ENCODE measurements at regions not wholly inside any gene's neighbourhood (a gene's known extent, or its start where the extent isn't known, plus 50 kb on each side); places are given as distances from the start of the nearest gene placed in this dataset.

- Histone ChIP-seq H3K4me3 (no peak overlapping the region), H3K27ac (no peak overlapping the region), H3K9me3 (no peaks in the 10 kb centered on the region), H3K4me1 (ENCODE audit: insufficient read depth) (no peaks in the 10 kb centered on the region), H3K36me3 (no peaks in the 10 kb centered on the region), H3K27me3 (no peaks in the 10 kb centered on the region)
- WGBS, 3 donors: 74 to 86% (median 79%) methylated on average over 2 of the region's 2 CpGs
- intact Hi-C loops (cut with DNase I): loop anchor here in 1 of 4 donors (10.0 kb wide), 1 partner anchor 573 kb away; the partner anchor contains the start of gene CCDC85A
- DNase-seq: no peak
- TF ChIP-seq, protein P1, sequence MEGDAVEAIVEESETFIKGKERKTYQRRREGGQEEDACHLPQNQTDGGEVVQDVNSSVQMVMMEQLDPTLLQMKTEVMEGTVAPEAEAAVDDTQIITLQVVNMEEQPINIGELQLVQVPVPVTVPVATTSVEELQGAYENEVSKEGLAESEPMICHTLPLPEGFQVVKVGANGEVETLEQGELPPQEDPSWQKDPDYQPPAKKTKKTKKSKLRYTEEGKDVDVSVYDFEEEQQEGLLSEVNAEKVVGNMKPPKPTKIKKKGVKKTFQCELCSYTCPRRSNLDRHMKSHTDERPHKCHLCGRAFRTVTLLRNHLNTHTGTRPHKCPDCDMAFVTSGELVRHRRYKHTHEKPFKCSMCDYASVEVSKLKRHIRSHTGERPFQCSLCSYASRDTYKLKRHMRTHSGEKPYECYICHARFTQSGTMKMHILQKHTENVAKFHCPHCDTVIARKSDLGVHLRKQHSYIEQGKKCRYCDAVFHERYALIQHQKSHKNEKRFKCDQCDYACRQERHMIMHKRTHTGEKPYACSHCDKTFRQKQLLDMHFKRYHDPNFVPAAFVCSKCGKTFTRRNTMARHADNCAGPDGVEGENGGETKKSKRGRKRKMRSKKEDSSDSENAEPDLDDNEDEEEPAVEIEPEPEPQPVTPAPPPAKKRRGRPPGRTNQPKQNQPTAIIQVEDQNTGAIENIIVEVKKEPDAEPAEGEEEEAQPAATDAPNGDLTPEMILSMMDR (IDR thresholded peaks at IDR 0.05): no peak
- TF ChIP-seq POLR2A (IDR thresholded peaks at IDR 0.05): no peak
- no peak for TF ChIP-seq EP300 (IDR thresholded peaks at IDR 0.05)
Measured at GRCh38 chr2:56757884-56758545, 574.2 kb downstream of the CCDC85A start.

DNA sequence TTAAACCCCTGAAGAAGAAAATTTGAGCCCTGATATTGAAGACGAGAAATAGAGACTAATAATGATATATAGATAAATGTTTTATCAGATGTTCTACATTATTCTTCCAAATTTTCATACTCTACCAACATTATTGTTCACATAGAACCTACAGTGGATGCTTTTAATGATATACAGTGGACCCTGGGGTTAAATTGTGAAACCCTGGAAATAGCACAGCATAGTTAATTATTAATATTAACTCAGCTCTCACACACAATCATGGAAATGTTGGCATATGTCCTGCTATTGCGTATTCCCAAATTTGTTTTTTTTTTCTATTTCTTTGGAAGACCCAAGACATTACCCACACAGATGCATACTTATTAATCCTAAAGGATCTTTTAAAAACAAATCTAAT, 579.9 kb downstream of the CCDC85A start:
- H3K9me3 ChIP-seq: no peaks in the 10 kb centered on the region
- H3K4me3 ChIP-seq: no peak overlapping the region
- H3K27me3 ChIP-seq: no peaks in the 10 kb centered on the region
- no peak for DNase-seq
- H3K36me3 ChIP-seq: no peaks in the 10 kb centered on the region
- WGBS, 3 donors: 79 to 84% (median 83%) methylated on average over 2 of the region's 2 CpGs
- no peak overlapping the region for H3K27ac ChIP-seq
- H3K4me1 ChIP-seq (ENCODE audit: insufficient read depth): no peaks in the 10 kb centered on the region
- TF ChIP-seq POLR2A (IDR thresholded peaks at IDR 0.05) (no peak), EP300 (IDR thresholded peaks at IDR 0.05) (no peak)
- TF ChIP-seq, protein P1 (IDR thresholded peaks at IDR 0.05): no peak
- intact Hi-C loops (cut with DNase I): no loop called here

GRCh38 chr2:56768973-56769372, 585.2 kb downstream of the CCDC85A start:
- DNase-seq: no peak
- intact Hi-C loops (cut with DNase I): no loop called here
- TF ChIP-seq POLR2A (IDR thresholded peaks at IDR 0.05) (no peak), EP300 (IDR thresholded peaks at IDR 0.05) (no peak)
- TF ChIP-seq, protein P1 (IDR thresholded peaks at IDR 0.05): no peak
- no peak overlapping the region for H3K4me3 ChIP-seq
- no peaks in the 10 kb centered on the region for H3K4me1 ChIP-seq (ENCODE audit: insufficient read depth)
- H3K27me3 ChIP-seq: no peaks in the 10 kb centered on the region
- H3K27ac ChIP-seq: no peak overlapping the region
- H3K9me3 ChIP-seq: no peaks in the 10 kb centered on the region
- no peaks in the 10 kb centered on the region for H3K36me3 ChIP-seq

- TF ChIP-seq POLR2A (IDR thresholded peaks at IDR 0.05): no peak
- TF ChIP-seq, protein P1 (IDR thresholded peaks at IDR 0.05): no peak
- H3K9me3 ChIP-seq: no peaks in the 10 kb centered on the region
- WGBS, 3 donors: 47 to 68% (median 57%) methylated on average over 2 of the region's 2 CpGs
- no peak overlapping the region for H3K27ac ChIP-seq
- intact Hi-C loops (cut with DNase I): no loop called here
- H3K4me1 ChIP-seq (ENCODE audit: insufficient read depth): no peaks in the 10 kb centered on the region
- H3K4me3 ChIP-seq: no peak overlapping the region
- no peak for DNase-seq
- no peaks in the 10 kb centered on the region for H3K36me3 ChIP-seq
- no peaks in the 10 kb centered on the region for H3K27me3 ChIP-seq
Measured at GRCh38 chr2:56770490-56770889, 586.7 kb downstream of the CCDC85A start.

Data from ovary (tissue), 7 donors.